ENCODE measurements at regions not wholly inside any gene's neighbourhood (a gene's known extent, or its start where the extent isn't known, plus 50 kb on each side); places are given as distances from the start of the nearest gene placed in this dataset.

DNA sequence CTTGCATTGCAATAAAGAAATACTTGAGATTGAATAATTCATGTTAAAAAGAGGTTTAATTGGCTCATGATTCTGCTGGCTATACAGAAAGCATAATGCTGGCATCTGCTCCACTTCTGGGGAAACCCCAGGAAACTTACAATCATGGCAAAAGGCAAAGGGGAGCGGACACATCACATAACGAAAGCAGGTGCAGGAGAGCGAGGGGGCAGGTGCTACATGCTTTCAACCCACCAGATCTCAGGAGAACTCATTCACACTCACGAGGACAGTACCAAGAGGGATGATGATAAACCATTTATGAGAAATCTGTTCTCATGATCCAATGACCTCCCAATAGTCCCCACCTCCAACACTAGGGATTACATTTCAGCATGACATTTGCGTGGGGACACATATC is 172.6 kb downstream of the RASSF9 start:
- TF ChIP-seq, protein P1, sequence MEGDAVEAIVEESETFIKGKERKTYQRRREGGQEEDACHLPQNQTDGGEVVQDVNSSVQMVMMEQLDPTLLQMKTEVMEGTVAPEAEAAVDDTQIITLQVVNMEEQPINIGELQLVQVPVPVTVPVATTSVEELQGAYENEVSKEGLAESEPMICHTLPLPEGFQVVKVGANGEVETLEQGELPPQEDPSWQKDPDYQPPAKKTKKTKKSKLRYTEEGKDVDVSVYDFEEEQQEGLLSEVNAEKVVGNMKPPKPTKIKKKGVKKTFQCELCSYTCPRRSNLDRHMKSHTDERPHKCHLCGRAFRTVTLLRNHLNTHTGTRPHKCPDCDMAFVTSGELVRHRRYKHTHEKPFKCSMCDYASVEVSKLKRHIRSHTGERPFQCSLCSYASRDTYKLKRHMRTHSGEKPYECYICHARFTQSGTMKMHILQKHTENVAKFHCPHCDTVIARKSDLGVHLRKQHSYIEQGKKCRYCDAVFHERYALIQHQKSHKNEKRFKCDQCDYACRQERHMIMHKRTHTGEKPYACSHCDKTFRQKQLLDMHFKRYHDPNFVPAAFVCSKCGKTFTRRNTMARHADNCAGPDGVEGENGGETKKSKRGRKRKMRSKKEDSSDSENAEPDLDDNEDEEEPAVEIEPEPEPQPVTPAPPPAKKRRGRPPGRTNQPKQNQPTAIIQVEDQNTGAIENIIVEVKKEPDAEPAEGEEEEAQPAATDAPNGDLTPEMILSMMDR (IDR thresholded peaks at IDR 0.05): no peak
- TF ChIP-seq POLR2A (IDR thresholded peaks at IDR 0.05): no peak

Data from Peyer's patch (tissue), 4 donors.